Naive thymus-derived CD4-positive, alpha-beta T cell (primary cell): ENCODE measurements at regions not wholly inside any gene's neighbourhood (a gene's known extent, or its start where the extent isn't known, plus 50 kb on each side); places are given as distances from the start of the nearest gene placed in this dataset.

Experiments used
- ATAC-seq: fragments of 150-1000 bp; cut with Tn5 transposase; 2 replicates; pipeline ENCODE4 v1.10.0; 2021; ENCODE audit warnings: mild to moderate bottlenecking, moderate library complexity
- CTCF ChIA-PET: fragments of 350-600 bp; sonication (Branson Sonifier 250); formaldehyde crosslinking; loops from one replicate; lab custom pipeline; 2021; ENCODE audit warnings: antibody characterized with exemption; lab: Charles Lee
- POLR2A ChIA-PET: fragments of 350-600 bp; sonication (Branson Sonifier 250); formaldehyde crosslinking; loops from one replicate; lab custom pipeline; 2021; ENCODE audit warnings: antibody characterized with exemption, inconsistent platforms; lab: Charles Lee
- DNase-seq, 9 donors: peaks; one replicate each; pipeline versions ENCODE4 v3.0.0 to v3.0.0-alpha.2; 2020 to 2022; ENCODE audit warnings: mixed read lengths in 1 of 9
- H3K27ac ChIP-seq: one replicate; pipeline ENCODE4 v1.7.0; 2013; ENCODE audit warnings: mild to moderate bottlenecking, low read depth, low read length, moderate library complexity
- H3K27me3 ChIP-seq, 2 donors: one replicate each; pipeline ENCODE4 v1.7.0; 2013; ENCODE audit warnings: low read length in 2 of 2, mild to moderate bottlenecking in 2 of 2, moderate library complexity in 2 of 2; ENCODE audit not compliant: control insufficient read depth in 2 of 2, insufficient read depth in 2 of 2
- H3K36me3 ChIP-seq, 3 experiments: 1 replicate in 2 of 3; 2 replicates in 1 of 3; pipeline ENCODE4 v1.7.0; 2013; ENCODE audit warnings: low read length in 3 of 3, mild to moderate bottlenecking in 3 of 3, moderate library complexity in 1 of 3; ENCODE audit not compliant: insufficient read depth in 3 of 3, control insufficient read depth in 2 of 3
- H3K4me1 ChIP-seq, 2 donors: one replicate each; pipeline ENCODE4 v1.7.0; 2013; ENCODE audit warnings: low read length in 2 of 2, mild to moderate bottlenecking in 2 of 2, moderate library complexity in 1 of 2; ENCODE audit not compliant: control insufficient read depth in 2 of 2, insufficient read depth in 2 of 2
- H3K4me3 ChIP-seq: 2 replicates; pipeline ENCODE4 v1.7.0; 2013; ENCODE audit warnings: mild to moderate bottlenecking, low read length
- H3K9me3 ChIP-seq, 3 experiments: 1 replicate in 2 of 3; 2 replicates in 1 of 3; pipeline ENCODE4 v1.7.0; 2013; ENCODE audit warnings: low read length in 3 of 3; ENCODE audit not compliant: control insufficient read depth in 2 of 3
- H3K27ac Mint-ChIP-seq, 9 donors: one replicate each; pipeline ENCODE4 v1.8.0; 2020 to 2022; ENCODE audit warnings: mixed read lengths in 9 of 9, mild to moderate bottlenecking in 8 of 9, moderate library complexity in 5 of 9, inconsistent platforms in 2 of 9
- H3K27me3 Mint-ChIP-seq, 5 donors: one replicate each; pipeline ENCODE4 v1.8.0; 2021 to 2022; ENCODE audit warnings: mixed read lengths in 5 of 5, mild to moderate bottlenecking in 1 of 5
- H3K36me3 Mint-ChIP-seq, 5 donors: one replicate each; pipeline ENCODE4 v1.8.0; 2020 to 2022; ENCODE audit warnings: mixed read lengths in 5 of 5, mild to moderate bottlenecking in 3 of 5, inconsistent platforms in 1 of 5
- H3K4me1 Mint-ChIP-seq, 7 donors: one replicate each; pipeline ENCODE4 v1.8.0; 2020 to 2022; ENCODE audit warnings: mixed read lengths in 7 of 7, mild to moderate bottlenecking in 3 of 7, inconsistent platforms in 1 of 7
- H3K4me3 Mint-ChIP-seq, 10 donors: one replicate each; pipeline ENCODE4 v1.8.0; 2020 to 2022; ENCODE audit warnings: mild to moderate bottlenecking in 10 of 10, mixed read lengths in 10 of 10, moderate library complexity in 6 of 10, inconsistent platforms in 2 of 10
- H3K9me3 Mint-ChIP-seq, 11 donors: one replicate each; pipeline ENCODE4 v1.8.0; 2020 to 2022; ENCODE audit warnings: mixed read lengths in 11 of 11, mild to moderate bottlenecking in 4 of 11, inconsistent platforms in 1 of 11, moderate library complexity in 1 of 11
- intact Hi-C, 2 donors: fragments of 100-400 bp; cut with micrococcal nuclease; formaldehyde crosslinking; loops; one replicate each; pipeline ENCODE4 v1.15.1; 2023

GRCh38 chr2:216949700-216950413, 90.0 kb upstream of the TNP1 start:
- peaks cover 0 to 8% (median 0%) of the 10 kb centered on the region in 5 donors for H3K36me3 Mint-ChIP-seq
- no peaks in the 10 kb centered on the region for H3K4me1 Mint-ChIP-seq
- intact Hi-C loops = no loop called here
- H3K4me3 ChIP-seq = no peak overlapping the region
- POLR2A ChIA-PET = no interaction called here
- no peak overlapping the region for H3K27ac ChIP-seq
- ATAC-seq (no peak), DNase-seq (no peak)
- peaks cover 0 to 23% (median 6%) of the 10 kb centered on the region in 5 donors for H3K27me3 Mint-ChIP-seq
- H3K27me3 ChIP-seq = no peaks in the 10 kb centered on the region
- no peaks in the 10 kb centered on the region for H3K36me3 ChIP-seq
- peak overlapping the region in 1 of 9 donors; percentile 48 for H3K27ac Mint-ChIP-seq
- H3K4me1 ChIP-seq = no peaks in the 10 kb centered on the region
- H3K4me3 Mint-ChIP-seq = no peak overlapping the region
- CTCF ChIA-PET = no interaction called here
- no peaks in the 10 kb centered on the region for H3K9me3 ChIP-seq
- peaks cover 0 to 23% (median 12%) of the 10 kb centered on the region in 11 donors for H3K9me3 Mint-ChIP-seq

GRCh38 chr2:216947055-216947454, 87.2 kb upstream of the TNP1 start:
- no peak overlapping the region for H3K4me3 Mint-ChIP-seq
- no peaks in the 10 kb centered on the region for H3K36me3 ChIP-seq
- ChIA-PET POLR2A (no interaction called here), CTCF (no interaction called here)
- peaks cover 0 to 4% (median 0%) of the 10 kb centered on the region in 11 donors for H3K9me3 Mint-ChIP-seq
- no peak for ATAC-seq
- no peak overlapping the region for H3K4me3 ChIP-seq
- H3K27me3 Mint-ChIP-seq = peaks cover 0 to 17% (median 11%) of the 10 kb centered on the region in 5 donors
- H3K27ac ChIP-seq = no peak overlapping the region
- H3K4me1 ChIP-seq = no peaks in the 10 kb centered on the region
- intact Hi-C loops = no loop called here
- H3K27ac Mint-ChIP-seq = no peak overlapping the region
- H3K4me1 Mint-ChIP-seq = no peaks in the 10 kb centered on the region
- no peak for DNase-seq
- no peaks in the 10 kb centered on the region for H3K9me3 ChIP-seq
- no peaks in the 10 kb centered on the region for H3K27me3 ChIP-seq
- no peaks in the 10 kb centered on the region for H3K36me3 Mint-ChIP-seq

DNA sequence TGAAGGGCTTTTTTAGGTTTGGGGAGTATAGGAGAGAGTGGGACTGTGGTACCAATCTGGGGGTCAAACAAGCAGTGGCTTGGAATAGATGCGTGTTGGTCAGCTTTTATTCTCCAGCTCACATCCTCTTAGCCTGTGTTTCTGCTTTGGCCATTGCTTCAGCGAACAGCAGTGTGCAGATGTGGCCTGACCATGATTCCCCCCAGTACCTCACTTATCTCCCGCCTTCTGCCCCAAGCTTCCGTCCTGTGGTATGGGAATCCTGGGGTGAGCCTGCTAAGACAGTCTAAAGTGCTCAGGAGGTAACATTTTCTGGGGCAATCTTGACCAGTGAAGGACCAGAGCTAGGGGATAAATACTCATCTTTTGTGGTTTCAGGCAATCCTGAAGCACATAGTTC, 84.9 kb upstream of the TNP1 start:
- Mint-ChIP-seq H3K9me3 (peaks cover 0 to 12% (median 2%) of the 10 kb centered on the region in 11 donors), H3K4me3 (no peak overlapping the region), H3K27ac (no peak overlapping the region), H3K27me3 (peaks cover 0 to 17% (median 14%) of the 10 kb centered on the region in 5 donors), H3K36me3 (no peaks in the 10 kb centered on the region), H3K4me1 (no peaks in the 10 kb centered on the region)
- H3K27me3 ChIP-seq = no peaks in the 10 kb centered on the region
- ChIA-PET POLR2A (no interaction called here), CTCF (no interaction called here)
- no peaks in the 10 kb centered on the region for H3K4me1 ChIP-seq
- H3K36me3 ChIP-seq = no peaks in the 10 kb centered on the region
- intact Hi-C loops = no loop called here
- H3K9me3 ChIP-seq = no peaks in the 10 kb centered on the region
- ATAC-seq (no peak), DNase-seq (no peak)
- H3K27ac ChIP-seq = no peak overlapping the region
- H3K4me3 ChIP-seq = no peak overlapping the region

GRCh38 chr2:216943109-216943508, 83.2 kb upstream of the TNP1 start:
- CTCF ChIA-PET = no interaction called here
- Histone ChIP-seq H3K9me3 (no peaks in the 10 kb centered on the region), H3K36me3 (no peaks in the 10 kb centered on the region), H3K4me3 (no peak overlapping the region), H3K27me3 (no peaks in the 10 kb centered on the region), H3K4me1 (no peaks in the 10 kb centered on the region), H3K27ac (no peak overlapping the region)
- no peak overlapping the region for H3K4me3 Mint-ChIP-seq
- POLR2A ChIA-PET = no interaction called here
- no peaks in the 10 kb centered on the region for H3K36me3 Mint-ChIP-seq
- H3K9me3 Mint-ChIP-seq = peaks cover 0 to 12% (median 3%) of the 10 kb centered on the region in 11 donors
- H3K27me3 Mint-ChIP-seq = peaks cover 0 to 21% (median 12%) of the 10 kb centered on the region in 5 donors
- intact Hi-C loops = no loop called here
- no peak overlapping the region for H3K27ac Mint-ChIP-seq
- H3K4me1 Mint-ChIP-seq = no peaks in the 10 kb centered on the region
- DNase-seq = no peak
- no peak for ATAC-seq

GRCh38 chr2:216942465-216942864, 82.6 kb upstream of the TNP1 start:
- no peak overlapping the region for H3K27ac Mint-ChIP-seq
- ChIA-PET POLR2A (no interaction called here), CTCF (no interaction called here)
- Histone ChIP-seq H3K4me3 (no peak overlapping the region), H3K27me3 (no peaks in the 10 kb centered on the region), H3K27ac (no peak overlapping the region), H3K36me3 (no peaks in the 10 kb centered on the region), H3K9me3 (no peaks in the 10 kb centered on the region), H3K4me1 (no peaks in the 10 kb centered on the region)
- no peak overlapping the region for H3K4me3 Mint-ChIP-seq
- ATAC-seq = no peak
- no peaks in the 10 kb centered on the region for H3K36me3 Mint-ChIP-seq
- intact Hi-C loops = no loop called here
- peaks cover 0 to 12% (median 3%) of the 10 kb centered on the region in 11 donors for H3K9me3 Mint-ChIP-seq
- peaks cover 0 to 21% (median 12%) of the 10 kb centered on the region in 5 donors for H3K27me3 Mint-ChIP-seq
- no peaks in the 10 kb centered on the region for H3K4me1 Mint-ChIP-seq
- no peak for DNase-seq

DNA sequence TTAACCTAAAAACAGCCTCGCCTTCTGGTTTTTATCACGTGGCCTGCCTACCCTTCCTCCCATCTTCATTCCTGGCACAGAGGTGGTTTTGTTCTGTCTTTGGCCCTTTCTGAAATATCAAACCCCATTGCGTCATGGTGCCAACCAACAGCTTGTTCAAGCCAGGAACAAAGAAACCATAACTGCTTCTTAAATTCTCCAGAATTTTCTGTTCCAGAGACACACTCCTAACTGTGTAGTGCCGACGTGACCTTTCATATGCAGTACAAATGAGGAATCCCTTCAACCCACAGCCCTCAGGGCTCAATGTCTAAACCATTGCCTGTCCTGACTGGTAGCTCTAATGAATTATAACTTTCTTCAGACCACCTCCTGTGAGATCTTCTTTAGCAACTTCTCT, 82.2 kb upstream of the TNP1 start:
- Histone ChIP-seq H3K4me1 (no peaks in the 10 kb centered on the region), H3K4me3 (no peak overlapping the region), H3K9me3 (no peaks in the 10 kb centered on the region), H3K27ac (no peak overlapping the region), H3K36me3 (no peaks in the 10 kb centered on the region), H3K27me3 (no peaks in the 10 kb centered on the region)
- no peaks in the 10 kb centered on the region for H3K4me1 Mint-ChIP-seq
- intact Hi-C loops = no loop called here
- DNase-seq (no peak), ATAC-seq (no peak)
- no peak overlapping the region for H3K4me3 Mint-ChIP-seq
- ChIA-PET CTCF (no interaction called here), POLR2A (no interaction called here)
- H3K27ac Mint-ChIP-seq = no peak overlapping the region
- H3K27me3 Mint-ChIP-seq = peaks cover 2 to 21% (median 14%) of the 10 kb centered on the region in 5 donors
- H3K36me3 Mint-ChIP-seq = no peaks in the 10 kb centered on the region
- peaks cover 0 to 12% (median 3%) of the 10 kb centered on the region in 11 donors for H3K9me3 Mint-ChIP-seq

DNA sequence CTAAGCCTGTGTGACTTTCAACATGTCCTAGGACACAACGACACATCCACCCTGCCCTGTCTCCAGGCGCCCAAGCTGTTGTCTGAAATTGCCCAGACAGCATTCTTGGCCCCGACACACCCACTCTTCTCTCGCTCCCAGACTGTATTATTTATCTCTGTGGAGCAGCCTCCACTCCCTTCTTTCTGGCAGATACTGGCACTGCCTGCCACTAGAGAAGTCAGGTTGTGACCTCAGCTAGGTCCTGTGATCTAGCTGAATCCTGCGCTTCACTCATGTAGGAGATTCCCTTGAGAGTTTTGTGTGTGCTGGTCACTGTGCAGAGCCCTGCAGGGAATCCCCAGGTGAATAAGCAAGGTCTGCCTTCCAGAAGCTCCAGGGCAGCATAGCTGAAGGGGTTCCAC, 77.1 kb upstream of the TNP1 start:
- H3K27me3 ChIP-seq = no peaks in the 10 kb centered on the region
- no peak overlapping the region for H3K27ac Mint-ChIP-seq
- no peak overlapping the region for H3K4me3 ChIP-seq
- ATAC-seq (no peak), DNase-seq (no peak)
- no peaks in the 10 kb centered on the region for H3K4me1 ChIP-seq
- no peaks in the 10 kb centered on the region for H3K36me3 ChIP-seq
- no peaks in the 10 kb centered on the region for H3K4me1 Mint-ChIP-seq
- peaks cover 0 to 12% (median 3%) of the 10 kb centered on the region in 11 donors for H3K9me3 Mint-ChIP-seq
- H3K4me3 Mint-ChIP-seq = no peak overlapping the region
- peaks cover 3 to 12% (median 6%) of the 10 kb centered on the region in 5 donors for H3K27me3 Mint-ChIP-seq
- no peaks in the 10 kb centered on the region for H3K9me3 ChIP-seq
- H3K27ac ChIP-seq = no peak overlapping the region
- CTCF ChIA-PET = no interaction called here
- POLR2A ChIA-PET = no interaction called here
- intact Hi-C loops = no loop called here
- H3K36me3 Mint-ChIP-seq = no peaks in the 10 kb centered on the region
